CD14-positive monocyte (primary cell): ENCODE measurements at regions not wholly inside any gene's neighbourhood (a gene's known extent, or its start where the extent isn't known, plus 50 kb on each side); places are given as distances from the start of the nearest gene placed in this dataset.

Experiments
- DNase-seq, 3 donors: peaks; one replicate each; pipeline ENCODE4 v3.0.0-alpha.2; 2011 to 2022
- H2AFZ ChIP-seq: 2 replicates; pipeline ENCODE4 v1.6.0; 2012; ENCODE audit warnings: mild to moderate bottlenecking, low read depth, low read length, inconsistent platforms; ENCODE audit not compliant: insufficient read depth, poor library complexity, severe bottlenecking
- H3K27ac ChIP-seq, 2 donors: 1 replicate in 1 of 2; 2 replicates in 1 of 2; pipeline ENCODE4 v1.5.1; 2012 to 2013; ENCODE audit warnings: low read length in 2 of 2, control low read depth in 1 of 2, inconsistent platforms in 1 of 2, low read depth in 1 of 2, mild to moderate bottlenecking in 1 of 2
- H3K27me3 ChIP-seq, 2 donors: one replicate each; pipeline versions ENCODE4 v1.6.0 to v1.6.1; 2011 to 2013; ENCODE audit warnings: low read length in 2 of 2; ENCODE audit not compliant: control insufficient read depth in 2 of 2, insufficient read depth in 2 of 2
- H3K36me3 ChIP-seq, 2 donors: replicated peaks in 1 of 2; 1 replicate in 1 of 2; 2 replicates in 1 of 2; pipeline versions ENCODE4 v1.5.1 to v1.6.1; 2012 to 2013; ENCODE audit warnings: low read length in 2 of 2, control low read depth in 1 of 2, inconsistent platforms in 1 of 2, mild to moderate bottlenecking in 1 of 2; ENCODE audit not compliant: insufficient read depth in 2 of 2, control insufficient read depth in 1 of 2
- H3K4me1 ChIP-seq, 2 donors: 1 replicate in 1 of 2; 2 replicates in 1 of 2; pipeline versions ENCODE4 v1.5.1 to v1.6.1; 2012 to 2013; ENCODE audit warnings: low read length in 2 of 2, control low read depth in 1 of 2, inconsistent platforms in 1 of 2, mild to moderate bottlenecking in 1 of 2, moderate library complexity in 1 of 2; ENCODE audit not compliant: insufficient read depth in 2 of 2, control insufficient read depth in 1 of 2
- H3K4me2 ChIP-seq: replicated peaks from 2 replicates; pipeline ENCODE3; 2012; ENCODE audit warnings: low read length, moderate library complexity, mild to moderate bottlenecking; ENCODE audit not compliant: poor library complexity, severe bottlenecking; ENCODE audit errors: extremely low read depth
- H3K4me3 ChIP-seq, 3 experiments: fragments of 200-600 bp in 1 of 3; sonication (generic) in 1 of 3; replicated peaks in 1 of 3; 1 replicate in 2 of 3; 2 replicates in 1 of 3; pipeline ENCODE4 v1.5.1; 2011 to 2013; ENCODE audit warnings: low read length in 3 of 3, mild to moderate bottlenecking in 3 of 3, control low read depth in 2 of 3, low read depth in 2 of 3, inconsistent platforms in 1 of 3, moderate library complexity in 1 of 3
- H3K79me2 ChIP-seq: 2 replicates; pipeline ENCODE4 v1.6.0; 2012; ENCODE audit warnings: mild to moderate bottlenecking, control low read depth, inconsistent platforms, low read length, moderate library complexity; ENCODE audit not compliant: insufficient read depth
- H3K9ac ChIP-seq: 2 replicates; pipeline ENCODE4 v1.6.0; 2017; ENCODE audit warnings: low read length, mild to moderate bottlenecking; ENCODE audit not compliant: insufficient read depth, poor library complexity, severe bottlenecking
- H3K9me3 ChIP-seq, 2 donors: replicated peaks in 1 of 2; 1 replicate in 1 of 2; 2 replicates in 1 of 2; pipeline versions ENCODE4 v1.5.1 to v1.6.1; 2012 to 2013; ENCODE audit warnings: low read length in 2 of 2, control low read depth in 1 of 2; ENCODE audit not compliant: control insufficient read depth in 1 of 2, insufficient read depth in 1 of 2
- H4K20me1 ChIP-seq: 2 replicates; pipeline ENCODE4 v1.6.0; 2012; ENCODE audit warnings: mild to moderate bottlenecking, low read length, control low read depth, moderate library complexity; ENCODE audit not compliant: insufficient read depth
- H3K27ac Mint-ChIP-seq, 7 donors: one replicate each; pipeline ENCODE4 v1.8.0; 2020; ENCODE audit warnings: mild to moderate bottlenecking in 7 of 7, mixed read lengths in 7 of 7, moderate library complexity in 6 of 7, inconsistent platforms in 2 of 7
- H3K27me3 Mint-ChIP-seq, 3 donors: one replicate each; pipeline ENCODE4 v1.8.0; 2021 to 2022; ENCODE audit warnings: low read depth in 3 of 3, mild to moderate bottlenecking in 3 of 3, mixed read lengths in 3 of 3, moderate library complexity in 3 of 3, inconsistent platforms in 1 of 3
- H3K36me3 Mint-ChIP-seq, 2 donors: one replicate each; pipeline ENCODE4 v1.8.0; 2020; ENCODE audit warnings: mixed read lengths in 2 of 2, inconsistent platforms in 1 of 2, mild to moderate bottlenecking in 1 of 2
- H3K4me1 Mint-ChIP-seq: one replicate; pipeline ENCODE4 v1.8.0; 2020; ENCODE audit warnings: mild to moderate bottlenecking, mixed read lengths
- H3K4me3 Mint-ChIP-seq, 2 donors: one replicate each; pipeline ENCODE4 v1.8.0; 2020; ENCODE audit warnings: mild to moderate bottlenecking in 2 of 2, mixed read lengths in 2 of 2, moderate library complexity in 1 of 2
- H3K9me3 Mint-ChIP-seq, 7 donors: one replicate each; pipeline ENCODE4 v1.8.0; 2020 to 2022; ENCODE audit warnings: mixed read lengths in 7 of 7, mild to moderate bottlenecking in 6 of 7, moderate library complexity in 6 of 7, inconsistent platforms in 2 of 7
- WGBS: methylation state at CpG from one replicate; pipeline ENCODE4 v1.1.5; 2013; ENCODE audit warnings: missing lambda C conversion rate; ENCODE audit not compliant: insufficient coverage; 5-methylcytosine and 5-hydroxymethylcytosine counted together
- intact Hi-C, 2 donors: fragments of 100-400 bp; cut with micrococcal nuclease; formaldehyde crosslinking; loops; one replicate each; pipeline versions ENCODE4 v1.15.0 to v1.15.1; 2023
- TF ChIP-seq, protein P1 (sequence below): fragments of 200-600 bp; IDR thresholded peaks from one replicate; pipeline ENCODE4 v1.8.0; 2022; ENCODE audit warnings: antibody characterized with exemption, mild to moderate bottlenecking

DNA sequence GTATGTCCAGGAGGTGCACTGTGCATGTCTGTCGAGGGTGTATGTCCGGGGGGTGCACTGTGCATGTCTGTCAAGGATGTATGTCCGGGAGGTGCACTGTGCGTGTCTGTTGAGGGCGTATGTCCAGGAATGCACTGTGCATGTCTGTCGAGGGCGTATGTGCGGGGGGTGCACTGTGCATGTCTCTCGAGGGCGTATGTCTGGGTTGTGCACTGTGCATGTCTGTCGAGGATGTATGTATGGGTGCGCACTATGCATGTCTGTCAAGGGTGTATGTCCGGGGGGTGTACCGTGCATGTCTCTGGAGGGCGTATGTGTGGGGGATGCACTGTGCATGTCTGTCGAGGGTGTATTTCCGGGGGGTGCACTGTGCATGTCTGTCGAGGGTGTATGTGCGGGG lies 249.3 kb upstream of the MYT1L start:
- no peaks in the 10 kb centered on the region for H3K4me1 ChIP-seq
- peaks cover 0 to 3% (median 0%) of the 10 kb centered on the region in 7 donors for H3K9me3 Mint-ChIP-seq
- 90% methylated on average over 19 of the region's 19 CpGs for WGBS

DNA sequence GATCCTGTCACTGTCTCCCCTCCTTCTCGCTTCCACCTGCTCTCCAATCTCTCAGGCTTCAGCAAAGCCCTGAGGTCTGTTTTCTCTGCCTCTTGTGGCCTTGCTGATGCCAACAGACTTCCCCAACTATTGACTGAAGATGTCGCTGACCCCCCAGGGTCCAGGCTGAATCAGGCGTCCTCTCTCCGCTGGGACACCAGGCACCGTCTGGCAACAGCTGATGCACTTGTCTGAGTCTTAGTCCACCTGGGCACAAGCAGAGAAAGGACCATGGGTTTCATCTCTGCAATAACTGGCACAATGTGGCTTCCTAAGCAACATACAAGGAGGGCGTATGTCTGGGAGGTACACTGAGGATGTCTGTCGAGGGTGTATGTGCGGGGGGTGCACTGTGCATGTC lies 248.7 kb upstream of the MYT1L start:
- H3K27ac Mint-ChIP-seq, result no peak overlapping the region
- DNase-seq, result no peak
- H3K27ac ChIP-seq, result no peak overlapping the region
- no peak overlapping the region for H3K4me3 Mint-ChIP-seq
- peaks cover 0 to 3% (median 2%) of the 10 kb centered on the region in 7 donors for H3K9me3 Mint-ChIP-seq
- H3K4me2 ChIP-seq, result no peak overlapping the region
- peaks cover 2 to 4% (median 3%) of the 10 kb centered on the region in 3 donors for H3K27me3 Mint-ChIP-seq
- TF ChIP-seq, protein P1, sequence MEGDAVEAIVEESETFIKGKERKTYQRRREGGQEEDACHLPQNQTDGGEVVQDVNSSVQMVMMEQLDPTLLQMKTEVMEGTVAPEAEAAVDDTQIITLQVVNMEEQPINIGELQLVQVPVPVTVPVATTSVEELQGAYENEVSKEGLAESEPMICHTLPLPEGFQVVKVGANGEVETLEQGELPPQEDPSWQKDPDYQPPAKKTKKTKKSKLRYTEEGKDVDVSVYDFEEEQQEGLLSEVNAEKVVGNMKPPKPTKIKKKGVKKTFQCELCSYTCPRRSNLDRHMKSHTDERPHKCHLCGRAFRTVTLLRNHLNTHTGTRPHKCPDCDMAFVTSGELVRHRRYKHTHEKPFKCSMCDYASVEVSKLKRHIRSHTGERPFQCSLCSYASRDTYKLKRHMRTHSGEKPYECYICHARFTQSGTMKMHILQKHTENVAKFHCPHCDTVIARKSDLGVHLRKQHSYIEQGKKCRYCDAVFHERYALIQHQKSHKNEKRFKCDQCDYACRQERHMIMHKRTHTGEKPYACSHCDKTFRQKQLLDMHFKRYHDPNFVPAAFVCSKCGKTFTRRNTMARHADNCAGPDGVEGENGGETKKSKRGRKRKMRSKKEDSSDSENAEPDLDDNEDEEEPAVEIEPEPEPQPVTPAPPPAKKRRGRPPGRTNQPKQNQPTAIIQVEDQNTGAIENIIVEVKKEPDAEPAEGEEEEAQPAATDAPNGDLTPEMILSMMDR, result no peak
- H3K9me3 ChIP-seq, result peaks cover 0 to 3% of the 10 kb centered on the region in 2 donors
- H3K4me1 ChIP-seq, result no peaks in the 10 kb centered on the region
- intact Hi-C loops, result no loop called here
- H3K4me3 ChIP-seq, result no peak overlapping the region
- no peaks in the 10 kb centered on the region for H3K4me1 Mint-ChIP-seq
- WGBS, result 89% methylated on average over 8 of the region's 8 CpGs
- H3K36me3 ChIP-seq, result no peaks in the 10 kb centered on the region
- H3K36me3 Mint-ChIP-seq, result no peaks in the 10 kb centered on the region
- H3K9ac ChIP-seq, result no peak overlapping the region
- H3K27me3 ChIP-seq, result no peaks in the 10 kb centered on the region
- H3K79me2 ChIP-seq, result no peaks in the 10 kb centered on the region
- H2AFZ ChIP-seq, result no peak overlapping the region
- no peaks in the 10 kb centered on the region for H4K20me1 ChIP-seq

More for the DNA sequence above, 249.3 kb upstream of the MYT1L start:
- Mint-ChIP-seq H3K4me3 (no peak overlapping the region), H3K27me3 (peaks cover 2 to 4% (median 3%) of the 10 kb centered on the region in 3 donors), H3K27ac (no peak overlapping the region), H3K4me1 (no peaks in the 10 kb centered on the region), H3K36me3 (no peaks in the 10 kb centered on the region)
- Histone ChIP-seq H3K27me3 (no peaks in the 10 kb centered on the region), H3K9ac (no peak overlapping the region), H3K36me3 (no peaks in the 10 kb centered on the region), H3K4me2 (no peak overlapping the region), H3K79me2 (no peaks in the 10 kb centered on the region), H2AFZ (no peak overlapping the region), H3K9me3 (no peaks in the 10 kb centered on the region), H3K4me3 (no peak overlapping the region), H4K20me1 (no peaks in the 10 kb centered on the region), H3K27ac (no peak overlapping the region)
- DNase-seq, result no peak
- TF ChIP-seq, protein P1, result no peak
- intact Hi-C loops, result no loop called here
